NCI-H2081 treated with DMSO at 0.1 percent for 48 hours (cell line): ENCODE measurements at regions not wholly inside any gene's neighbourhood (a gene's known extent, or its start where the extent isn't known, plus 50 kb on each side); places are given as distances from the start of the nearest gene placed in this dataset.

Source experiments
- DNase-seq: peaks from one replicate; lab custom pipeline; 2025; lab: John Stamatoyannopoulos, UW

DNA sequence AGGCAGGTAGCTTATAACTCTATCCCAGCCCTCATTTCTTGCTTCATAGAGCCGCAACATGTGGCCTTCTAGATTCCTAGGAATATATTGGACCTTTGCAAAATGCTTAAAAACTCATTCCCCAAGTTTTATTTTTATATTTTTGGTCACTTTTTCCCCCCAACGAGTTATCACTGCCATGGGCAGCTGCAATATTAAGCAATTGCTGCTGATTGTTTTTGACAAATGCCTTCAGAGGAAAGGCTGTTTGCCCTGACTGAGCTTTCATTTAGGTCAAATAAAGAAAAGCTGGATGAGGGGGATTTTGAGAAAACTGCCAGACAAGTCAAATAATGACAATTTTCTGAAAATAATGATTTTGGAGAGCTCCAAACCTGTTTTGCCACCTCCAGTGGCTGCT, 976.9 kb upstream of the MBL2 start:
- DNase-seq, result no peak

DNA sequence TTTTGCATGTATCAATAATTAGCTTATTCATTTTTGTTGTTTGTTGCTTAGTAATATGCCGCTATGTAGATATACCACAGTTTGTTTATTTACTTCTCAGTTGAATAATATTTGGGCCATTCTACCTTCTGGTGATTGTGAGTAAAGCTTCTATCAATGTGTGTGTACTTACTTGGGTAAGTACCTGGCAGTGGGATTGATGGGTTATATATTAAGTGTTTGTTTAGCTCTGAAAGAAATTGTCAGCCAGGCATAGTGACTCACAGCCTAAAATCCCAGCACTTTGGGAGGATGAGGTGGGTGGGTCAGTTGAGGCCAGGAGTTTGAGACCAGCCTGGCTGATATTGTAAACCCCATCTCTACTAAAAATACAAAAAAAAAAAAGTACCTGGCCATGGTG, 975.7 kb upstream of the MBL2 start:
- DNase-seq, result no peak

GRCh38 chr10:53744746-53745145, 972.2 kb upstream of the MBL2 start:
- no peak for DNase-seq

DNA sequence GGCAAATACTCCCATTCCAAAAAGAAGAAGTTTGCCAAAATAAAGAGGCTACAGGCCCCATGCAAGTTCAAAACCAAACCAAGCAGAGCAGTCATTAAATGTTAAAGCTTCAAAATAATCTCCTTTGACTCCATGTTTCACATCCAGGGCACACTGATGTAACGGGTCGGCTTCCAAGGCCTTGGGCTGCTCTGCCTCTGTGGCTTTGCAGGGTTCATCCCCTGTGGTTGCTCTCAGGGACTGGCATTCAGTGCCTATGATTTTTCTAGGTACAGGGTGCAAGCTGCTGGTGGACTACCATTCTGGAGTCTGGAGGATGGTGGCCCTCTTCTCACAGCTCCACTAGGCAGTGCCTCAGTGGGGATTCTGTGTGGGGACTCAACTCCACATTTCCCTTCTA, 971.6 kb upstream of the MBL2 start:
- no peak for DNase-seq

DNA sequence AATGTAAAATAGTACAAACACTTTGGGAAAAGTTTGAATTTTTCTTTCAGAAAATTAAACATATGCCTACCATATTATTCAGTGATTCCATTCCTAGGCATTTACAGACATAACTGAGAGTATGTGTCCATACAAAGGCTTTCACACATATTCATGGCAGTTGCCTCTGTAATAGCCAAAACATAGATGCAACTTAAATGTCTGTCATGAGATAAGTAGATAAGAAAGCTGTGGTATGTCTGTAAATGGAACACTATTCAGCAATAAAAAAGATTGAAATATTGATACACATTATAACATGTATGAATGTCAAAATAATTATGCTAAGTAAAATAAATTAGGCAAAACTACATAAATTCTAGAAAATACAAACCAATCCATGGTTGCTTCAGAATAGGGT, 964.5 kb upstream of the MBL2 start:
- DNase-seq, result no peak

- no peak for DNase-seq
Measured at GRCh38 chr10:53726921-53727320, 954.3 kb upstream of the MBL2 start.

DNA sequence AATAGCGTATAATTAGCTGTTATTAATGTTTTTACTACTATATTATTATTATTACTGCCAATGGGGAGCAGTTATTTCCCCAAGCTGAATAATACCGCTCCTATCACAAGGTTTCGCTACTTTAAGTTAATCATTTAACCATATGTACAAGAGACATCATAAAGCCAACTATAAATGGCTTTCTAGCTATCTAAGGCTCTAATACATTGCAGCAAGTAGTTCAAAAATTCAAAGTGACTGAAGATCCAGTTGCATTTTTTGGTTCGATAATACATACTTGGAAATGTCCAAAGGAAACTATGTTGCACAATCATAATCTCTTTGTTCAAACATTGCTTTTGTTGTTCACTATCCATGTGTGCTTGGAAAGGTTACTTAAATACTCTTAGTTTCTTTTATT, 952.0 kb upstream of the MBL2 start:
- DNase-seq, result no peak

DNA sequence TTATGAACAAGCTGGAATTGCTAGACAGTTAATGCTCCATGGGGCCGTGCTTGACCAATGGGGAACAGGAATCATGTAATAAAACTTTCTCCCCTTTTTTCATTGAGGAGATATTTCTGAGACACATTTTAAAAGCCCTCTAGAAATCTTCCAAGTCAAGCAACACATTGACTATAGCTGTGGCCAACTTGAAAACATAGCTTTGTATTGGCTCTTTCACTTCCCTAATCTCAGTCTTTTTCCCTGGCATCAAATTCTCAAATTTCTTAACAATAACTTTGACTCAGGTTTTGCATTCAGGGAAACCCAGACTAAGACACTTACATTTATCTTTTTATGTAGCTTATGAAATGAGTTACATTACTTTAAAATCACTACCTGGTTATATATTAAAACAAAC, 947.1 kb upstream of the MBL2 start:
- DNase-seq, result no peak

DNA sequence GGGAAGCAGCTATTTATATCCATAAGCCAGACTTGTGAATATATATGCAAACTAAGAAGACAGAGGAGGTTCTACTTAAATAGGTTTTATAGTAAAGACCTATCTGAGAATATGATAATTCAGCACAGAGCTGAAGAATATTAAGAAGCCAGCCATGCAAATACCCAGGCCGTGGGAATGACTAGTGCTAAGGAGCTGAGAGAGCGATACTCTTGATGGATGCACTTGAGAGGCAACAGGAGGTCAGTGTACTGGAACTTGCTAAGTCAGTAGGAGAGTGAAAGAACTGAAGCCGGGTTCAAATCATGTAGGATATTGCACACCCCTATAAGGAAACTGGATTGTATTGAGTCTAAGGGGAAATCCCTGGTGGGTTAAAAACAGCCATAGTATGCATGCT, 943.6 kb upstream of the MBL2 start:
- no peak for DNase-seq

GRCh38 chr10:53713431-53713830, 940.8 kb upstream of the MBL2 start:
- DNase-seq, result no peak

- no peak for DNase-seq
Measured at GRCh38 chr10:53702489-53702888, 929.9 kb upstream of the MBL2 start.

- no peak for DNase-seq
Measured at GRCh38 chr10:53701213-53701612, 928.6 kb upstream of the MBL2 start.

GRCh38 chr10:53700278-53700677, 927.7 kb upstream of the MBL2 start:
- DNase-seq, result no peak

DNA sequence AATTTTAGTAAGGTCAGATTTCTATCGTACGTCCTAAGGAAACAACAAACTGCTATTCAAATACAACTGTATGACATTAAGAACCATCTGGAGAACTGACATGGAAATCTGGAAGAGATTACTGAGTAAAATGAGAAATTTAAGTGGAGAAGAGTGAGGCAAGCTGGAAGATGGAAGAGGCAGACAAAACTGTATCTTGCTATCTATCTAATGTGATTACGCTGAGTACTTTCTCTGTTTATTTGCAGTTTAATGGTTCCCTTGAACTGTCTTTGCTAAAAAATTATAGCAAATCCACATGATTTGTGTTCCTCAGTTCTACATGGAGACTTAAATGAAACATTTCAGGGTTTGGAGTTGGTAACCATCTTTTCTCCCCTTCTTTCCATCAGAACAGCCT, 927.1 kb upstream of the MBL2 start:
- no peak for DNase-seq

DNA sequence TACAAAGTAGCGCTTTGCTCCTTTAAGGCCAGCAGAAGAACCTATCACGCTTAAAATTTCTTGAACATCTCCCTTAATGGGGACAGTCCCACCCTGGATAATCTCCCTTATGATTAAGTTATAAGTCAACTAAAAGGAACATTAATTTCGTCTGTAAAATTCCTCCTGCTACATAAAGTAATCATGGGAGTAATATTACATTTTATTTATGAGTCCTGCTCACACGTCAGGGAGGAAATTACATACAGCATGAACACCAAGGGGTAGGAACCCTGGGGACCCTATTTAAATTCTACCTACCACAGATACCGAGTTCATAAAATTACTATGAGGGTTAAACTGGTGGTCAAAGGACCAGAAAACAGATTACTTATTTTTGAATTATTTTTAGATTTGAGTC, 926.6 kb upstream of the MBL2 start:
- no peak for DNase-seq

DNA sequence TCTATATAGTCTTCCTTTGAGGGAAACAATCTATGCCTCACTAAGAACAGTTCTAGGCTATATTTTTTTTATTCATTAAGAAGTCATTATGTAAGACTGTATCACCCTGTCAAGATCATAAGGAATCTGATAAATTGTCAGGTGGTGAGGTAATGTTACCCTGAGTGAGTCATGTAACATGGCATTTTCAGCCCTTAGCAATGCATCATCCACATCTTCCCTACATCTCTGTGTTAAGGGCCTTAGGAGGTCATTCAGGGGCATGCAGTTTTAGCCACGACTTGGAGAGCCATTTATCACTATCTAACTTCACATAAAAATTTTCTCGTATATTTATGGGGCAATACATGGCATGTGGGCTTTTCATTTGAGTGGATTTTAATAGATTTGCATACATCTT, 924.5 kb upstream of the MBL2 start:
- no peak for DNase-seq

GRCh38 chr10:53690524-53691240, 918.1 kb upstream of the MBL2 start:
- no peak for DNase-seq

DNA sequence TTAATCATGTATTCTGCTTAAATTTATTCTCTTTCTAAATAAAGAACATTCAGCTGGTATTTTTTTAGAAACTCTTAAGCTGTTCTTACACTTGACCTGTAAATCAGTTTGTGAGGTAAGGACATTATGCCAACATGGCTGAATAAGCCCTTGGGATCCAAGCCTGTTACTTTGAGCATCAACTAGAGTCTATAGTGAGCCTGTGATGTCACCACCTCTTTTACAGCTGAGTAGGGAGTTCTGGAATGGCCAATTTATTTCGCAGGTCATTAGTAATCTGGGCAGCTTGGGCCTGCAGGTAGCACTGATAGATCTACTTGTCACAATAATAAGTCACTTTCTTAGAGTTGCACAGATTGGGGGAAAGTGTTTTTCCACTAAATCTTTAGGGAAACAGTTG, 915.2 kb upstream of the MBL2 start:
- DNase-seq, result no peak

- no peak for DNase-seq
Measured at GRCh38 chr10:53682885-53683284, 910.3 kb upstream of the MBL2 start.

- DNase-seq, result no peak
Measured at GRCh38 chr10:53682458-53682857, 909.9 kb upstream of the MBL2 start.

DNA sequence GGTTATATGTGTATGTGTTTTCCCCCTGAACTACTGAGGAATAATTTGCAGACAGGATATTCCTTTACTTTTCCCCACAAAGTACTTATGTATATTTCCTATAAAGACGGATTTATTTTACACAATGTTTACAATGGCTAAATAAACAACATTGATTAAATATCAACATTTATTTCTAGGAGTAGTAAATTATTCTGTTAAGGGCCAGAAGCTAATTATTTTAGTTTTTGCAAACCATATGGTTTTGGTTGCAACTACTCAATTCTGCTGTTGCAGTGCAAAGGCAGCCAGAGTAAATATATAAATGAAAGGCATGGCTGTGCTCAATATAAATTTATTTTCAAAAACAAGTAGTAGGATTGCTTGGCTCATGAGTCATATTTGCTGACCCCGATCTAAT, 907.1 kb upstream of the MBL2 start:
- no peak for DNase-seq

DNA sequence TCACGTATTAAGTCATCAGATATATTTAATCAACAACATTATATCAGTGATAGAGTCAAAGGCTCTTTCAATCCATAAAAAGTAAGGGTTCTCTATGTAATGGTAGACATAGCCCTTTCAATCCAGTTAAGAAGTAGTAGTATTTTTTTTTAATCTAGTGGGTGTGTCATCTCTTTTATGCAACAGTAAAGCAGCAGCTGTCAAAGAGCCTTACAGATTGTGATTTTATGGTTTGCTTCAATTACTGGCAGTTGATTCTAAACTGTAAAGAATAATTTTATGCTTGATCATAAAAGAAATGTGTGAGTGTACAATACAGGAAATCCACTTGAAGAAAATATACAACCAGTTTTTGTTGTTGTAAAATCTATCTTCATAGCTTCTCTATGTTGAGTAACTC, 902.6 kb upstream of the MBL2 start:
- DNase-seq, result no peak

- no peak for DNase-seq
Measured at GRCh38 chr10:53667063-53667462, 894.5 kb upstream of the MBL2 start.

DNA sequence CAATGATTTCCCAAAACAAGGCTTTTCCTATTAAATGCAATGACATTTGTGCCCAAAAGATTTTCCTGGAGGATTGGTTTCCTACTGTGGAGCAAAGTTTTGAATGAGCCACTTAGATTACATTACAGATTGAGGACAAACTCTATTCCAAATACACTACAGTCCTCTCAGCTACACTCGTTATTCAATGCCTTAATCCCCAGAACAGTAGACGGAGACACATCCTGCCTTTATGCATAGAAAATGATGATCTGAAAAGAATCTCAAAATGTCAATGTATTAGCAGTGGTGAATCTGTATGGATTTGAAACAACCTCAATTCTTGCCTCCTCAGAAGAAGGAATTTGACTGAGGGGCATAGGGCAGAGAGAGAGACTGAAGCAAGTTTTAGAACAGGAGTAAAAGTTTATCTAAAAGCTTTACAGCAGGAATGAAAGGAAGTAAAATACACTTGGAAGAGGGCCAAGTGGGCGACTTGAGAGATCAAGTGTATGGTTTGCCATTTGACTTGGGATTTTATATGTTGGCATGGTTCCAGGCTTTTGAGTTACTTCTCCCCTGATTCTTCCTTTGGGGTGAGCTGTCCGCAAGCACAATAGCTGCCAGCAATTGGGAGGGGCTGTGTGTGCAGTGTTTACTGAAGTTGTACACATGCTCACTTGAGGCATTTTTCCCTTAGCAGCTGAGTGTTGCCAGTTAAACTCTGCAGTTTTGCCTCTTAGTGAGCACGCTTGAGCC, 891.9 kb upstream of the MBL2 start:
- no peak for DNase-seq
